HL-60 (cell line): ENCODE measurements at regions not wholly inside any gene's neighbourhood (a gene's known extent, or its start where the extent isn't known, plus 50 kb on each side); places are given as distances from the start of the nearest gene placed in this dataset.

Experiments
- CTCF ChIP-seq: IDR thresholded peaks from one replicate; pipeline ENCODE4 v1.5.1; 2011; ENCODE audit warnings: low read length, control low read depth, inconsistent platforms; ENCODE audit not compliant: insufficient read depth
- GABPA ChIP-seq: IDR thresholded peaks from 2 replicates; pipeline ENCODE4 v1.6.1; 2012; ENCODE audit warnings: low read depth
- POLR2AphosphoS5 ChIP-seq: IDR thresholded peaks from 2 replicates; pipeline ENCODE4 v1.6.1; 2012; ENCODE audit warnings: low read depth
- TF ChIP-seq, protein P1 (sequence below): IDR thresholded peaks from 2 replicates; pipeline ENCODE4 v1.6.1; 2012; ENCODE audit warnings: low read depth; ENCODE audit not compliant: insufficient replicate concordance

DNA sequence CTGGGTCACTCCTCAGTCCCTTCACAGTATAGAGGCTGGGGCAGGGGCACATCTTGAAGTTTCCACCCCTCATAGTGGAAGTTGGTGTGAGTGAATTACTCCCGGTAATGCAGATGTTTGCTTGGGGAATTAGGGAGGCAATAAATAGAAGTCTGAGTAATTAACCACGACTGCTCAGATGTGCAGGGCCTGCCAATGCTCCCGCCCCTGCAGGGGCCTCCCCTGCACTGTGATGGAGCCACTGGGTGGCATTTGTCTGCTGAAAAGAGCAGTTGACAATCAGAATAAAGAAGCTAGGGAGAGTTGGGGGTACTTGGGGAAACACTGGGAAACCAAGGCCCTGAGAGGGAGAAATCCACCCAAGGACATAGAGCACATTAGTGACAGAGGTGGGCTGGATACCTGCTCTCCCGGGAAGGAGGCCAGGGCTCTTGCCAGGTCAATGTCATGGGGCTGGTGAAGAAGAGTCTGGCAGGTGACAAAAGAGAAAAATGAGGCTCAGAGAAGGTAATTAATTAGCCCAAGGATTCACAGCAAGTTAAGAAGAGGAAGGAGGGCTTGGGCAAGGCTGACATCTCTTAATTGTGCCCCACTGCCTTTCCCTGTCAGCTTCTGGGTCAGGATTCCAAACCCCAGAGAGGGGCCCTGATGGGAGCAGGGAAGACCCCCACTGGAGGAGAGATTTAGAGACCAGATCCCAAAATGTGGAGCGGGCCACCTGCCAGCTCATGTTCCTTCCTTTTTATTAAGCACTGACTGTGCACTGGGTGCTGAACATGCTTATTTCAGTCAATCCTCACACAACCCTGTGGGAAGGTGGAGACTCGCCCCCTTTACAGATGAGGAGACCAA, 436.2 kb downstream of the MATN1 start:
- TF ChIP-seq CTCF (no peak), GABPA (no peak), POLR2AphosphoS5 (no peak)
- TF ChIP-seq, protein P1, sequence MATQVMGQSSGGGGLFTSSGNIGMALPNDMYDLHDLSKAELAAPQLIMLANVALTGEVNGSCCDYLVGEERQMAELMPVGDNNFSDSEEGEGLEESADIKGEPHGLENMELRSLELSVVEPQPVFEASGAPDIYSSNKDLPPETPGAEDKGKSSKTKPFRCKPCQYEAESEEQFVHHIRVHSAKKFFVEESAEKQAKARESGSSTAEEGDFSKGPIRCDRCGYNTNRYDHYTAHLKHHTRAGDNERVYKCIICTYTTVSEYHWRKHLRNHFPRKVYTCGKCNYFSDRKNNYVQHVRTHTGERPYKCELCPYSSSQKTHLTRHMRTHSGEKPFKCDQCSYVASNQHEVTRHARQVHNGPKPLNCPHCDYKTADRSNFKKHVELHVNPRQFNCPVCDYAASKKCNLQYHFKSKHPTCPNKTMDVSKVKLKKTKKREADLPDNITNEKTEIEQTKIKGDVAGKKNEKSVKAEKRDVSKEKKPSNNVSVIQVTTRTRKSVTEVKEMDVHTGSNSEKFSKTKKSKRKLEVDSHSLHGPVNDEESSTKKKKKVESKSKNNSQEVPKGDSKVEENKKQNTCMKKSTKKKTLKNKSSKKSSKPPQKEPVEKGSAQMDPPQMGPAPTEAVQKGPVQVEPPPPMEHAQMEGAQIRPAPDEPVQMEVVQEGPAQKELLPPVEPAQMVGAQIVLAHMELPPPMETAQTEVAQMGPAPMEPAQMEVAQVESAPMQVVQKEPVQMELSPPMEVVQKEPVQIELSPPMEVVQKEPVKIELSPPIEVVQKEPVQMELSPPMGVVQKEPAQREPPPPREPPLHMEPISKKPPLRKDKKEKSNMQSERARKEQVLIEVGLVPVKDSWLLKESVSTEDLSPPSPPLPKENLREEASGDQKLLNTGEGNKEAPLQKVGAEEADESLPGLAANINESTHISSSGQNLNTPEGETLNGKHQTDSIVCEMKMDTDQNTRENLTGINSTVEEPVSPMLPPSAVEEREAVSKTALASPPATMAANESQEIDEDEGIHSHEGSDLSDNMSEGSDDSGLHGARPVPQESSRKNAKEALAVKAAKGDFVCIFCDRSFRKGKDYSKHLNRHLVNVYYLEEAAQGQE, result no peak
